IMR-90 (cell line): ENCODE measurements at regions not wholly inside any gene's neighbourhood (a gene's known extent, or its start where the extent isn't known, plus 50 kb on each side); places are given as distances from the start of the nearest gene placed in this dataset.

ENCODE experiments used
- ATAC-seq: fragments of 200-7000 bp; cut with Tn5 transposase; 2 replicates; pipeline ENCODE4 v1.9.1; 2020; ENCODE audit warnings: low read depth, mild to moderate bottlenecking, moderate library complexity
- BruUV-seq: library from RNA; stranded (reverse); fragments of 400-500 nt; replicated peaks from 2 replicates; lab custom pipeline; 2021; lab: Mats Ljungman, UMichigan
- CTCF ChIA-PET: fragments of 300-600 bp; formaldehyde crosslinking; extraction: SDS; loops from one replicate; lab custom pipeline; 2021; ENCODE audit warnings: antibody characterized with exemption; lab: Yijun Ruan, JAX
- POLR2A ChIA-PET: fragments of 300-600 bp; sonication (Branson Sonifier 250); formaldehyde crosslinking; loops from one replicate; lab custom pipeline; 2022; ENCODE audit warnings: antibody characterized with exemption; ENCODE audit not compliant: unreplicated experiment; lab: Charles Lee
- DNase-seq: peaks from one replicate; pipeline ENCODE4 v3.0.0; 2013
- H2AFZ ChIP-seq: replicated peaks from 2 replicates; pipeline ENCODE3; 2013; ENCODE audit warnings: low read length, mild to moderate bottlenecking; ENCODE audit not compliant: poor library complexity
- H2AK5ac ChIP-seq: 2 replicates; pipeline ENCODE4 v1.6.1; 2013; ENCODE audit warnings: low read depth, low read length, inconsistent platforms
- H2AK9ac ChIP-seq: replicated peaks from 2 replicates; pipeline ENCODE3; 2013; ENCODE audit warnings: mild to moderate bottlenecking, low read depth, low read length, moderate library complexity; ENCODE audit not compliant: poor library complexity
- H2BK120ac ChIP-seq: 2 replicates; pipeline ENCODE4 v1.6.1; 2013; ENCODE audit warnings: low read depth, low read length, inconsistent platforms
- H2BK15ac ChIP-seq: 3 replicates; pipeline ENCODE4 v1.6.1; 2013; ENCODE audit warnings: low read depth, low read length, inconsistent platforms
- H2BK20ac ChIP-seq: 2 replicates; pipeline ENCODE4 v1.6.1; 2013; ENCODE audit warnings: low read depth, mild to moderate bottlenecking, inconsistent platforms, low read length, moderate library complexity
- H2BK5ac ChIP-seq: 2 replicates; pipeline ENCODE4 v1.6.1; 2013; ENCODE audit warnings: mild to moderate bottlenecking, low read depth, low read length, inconsistent platforms; ENCODE audit not compliant: poor library complexity, severe bottlenecking
- H3K14ac ChIP-seq: replicated peaks from 2 replicates; pipeline ENCODE4 v1.6.1; 2013; ENCODE audit warnings: low read depth, low read length, inconsistent platforms
- H3K18ac ChIP-seq: 2 replicates; pipeline ENCODE4 v1.6.1; 2013; ENCODE audit warnings: low read depth, low read length, control low read depth
- H3K23ac ChIP-seq: 2 replicates; pipeline ENCODE4 v1.6.1; 2013; ENCODE audit warnings: low read depth, low read length, inconsistent platforms
- H3K27ac ChIP-seq: 2 replicates; pipeline ENCODE4 v1.5.1; 2013; ENCODE audit warnings: mild to moderate bottlenecking, control low read depth, low read length; ENCODE audit not compliant: insufficient read depth
- H3K27me3 ChIP-seq: 2 replicates; pipeline ENCODE4 v1.6.1; 2013; ENCODE audit warnings: low read length; ENCODE audit not compliant: control insufficient read depth, insufficient read depth
- H3K36me3 ChIP-seq: 2 replicates; pipeline ENCODE4 v1.6.1; 2013; ENCODE audit warnings: low read length, mixed read lengths; ENCODE audit not compliant: control insufficient read depth, insufficient read depth
- H3K4ac ChIP-seq: 2 replicates; pipeline ENCODE4 v1.6.1; 2013; ENCODE audit warnings: low read depth, low read length, inconsistent platforms
- H3K4me1 ChIP-seq: 2 replicates; pipeline ENCODE4 v1.6.1; 2013; ENCODE audit warnings: low read length, mixed read lengths; ENCODE audit not compliant: control insufficient read depth, insufficient read depth
- H3K4me2 ChIP-seq: 2 replicates; pipeline ENCODE4 v1.6.1; 2013; ENCODE audit warnings: low read depth, mild to moderate bottlenecking, control low read depth, low read length, moderate library complexity
- H3K4me3 ChIP-seq: 2 replicates; pipeline ENCODE4 v1.5.1; 2013; ENCODE audit warnings: low read depth, mild to moderate bottlenecking, control low read depth, low read length, moderate library complexity; ENCODE audit not compliant: insufficient read depth
- H3K56ac ChIP-seq: 2 replicates; pipeline ENCODE4 v1.6.1; 2013; ENCODE audit warnings: low read length, inconsistent platforms; ENCODE audit not compliant: insufficient read depth; ENCODE audit errors: extremely low read depth
- H3K79me1 ChIP-seq, 2 experiments: 2 replicates each; pipeline ENCODE4 v1.6.1; 2013; ENCODE audit warnings: low read length in 2 of 2, inconsistent platforms in 1 of 2, low read depth in 1 of 2
- H3K9ac ChIP-seq: 2 replicates; pipeline ENCODE4 v1.6.1; 2013; ENCODE audit warnings: low read depth, low read length, control low read depth
- H3K9me1 ChIP-seq: 2 replicates; pipeline ENCODE4 v1.6.1; 2013; ENCODE audit warnings: low read length, inconsistent platforms; ENCODE audit not compliant: insufficient read depth
- H3K9me3 ChIP-seq: 2 replicates; pipeline ENCODE4 v1.6.1; 2013; ENCODE audit warnings: low read length; ENCODE audit not compliant: control insufficient read depth, insufficient read depth
- H4K20me1 ChIP-seq: 2 replicates; pipeline ENCODE4 v1.6.1; 2013; ENCODE audit warnings: low read length, inconsistent platforms; ENCODE audit not compliant: insufficient read depth
- H4K5ac ChIP-seq: 2 replicates; pipeline ENCODE4 v1.6.1; 2013; ENCODE audit warnings: mild to moderate bottlenecking, low read depth, low read length, control low read depth
- H4K8ac ChIP-seq, 2 experiments: 2 replicates each; pipeline ENCODE4 v1.6.1; 2013; ENCODE audit warnings: low read depth in 2 of 2, low read length in 2 of 2, control low read depth in 1 of 2, inconsistent platforms in 1 of 2
- H4K91ac ChIP-seq: 2 replicates; pipeline ENCODE4 v1.6.1; 2013; ENCODE audit warnings: low read depth, low read length, inconsistent platforms; ENCODE audit not compliant: insufficient read depth
- CEBPB ChIP-seq: IDR thresholded peaks from 2 replicates; pipeline ENCODE4 v1.6.1; 2012; ENCODE audit warnings: low read depth, low read length, improper control_type of control experiment
- CHD1 ChIP-seq: IDR thresholded peaks from 2 replicates; pipeline ENCODE4 v1.6.1; 2012; ENCODE audit warnings: low read depth, low read length, improper control_type of control experiment
- ELK1 ChIP-seq: fragments of 150-350 bp; IDR thresholded peaks from 2 replicates; pipeline ENCODE4 v1.6.1; 2016; ENCODE audit warnings: low read depth, mild to moderate bottlenecking, low read length, moderate library complexity, borderline replicate concordance
- FOS ChIP-seq: fragments of 150-350 bp; IDR thresholded peaks from 2 replicates; pipeline ENCODE4 v1.6.1; 2016; ENCODE audit warnings: low read depth, low read length
- POLR2A ChIP-seq: IDR thresholded peaks from 2 replicates; pipeline ENCODE4 v1.6.1; 2012; ENCODE audit warnings: mild to moderate bottlenecking, low read depth, low read length
- RFX5 ChIP-seq: IDR thresholded peaks from 2 replicates; pipeline ENCODE4 v1.8.0; 2012; ENCODE audit warnings: low read depth, mild to moderate bottlenecking, low read length, moderate library complexity
- SMC3 ChIP-seq: fragments of 150-350 bp; IDR thresholded peaks from 2 replicates; pipeline ENCODE4 v1.6.1; 2016; ENCODE audit warnings: low read depth, mild to moderate bottlenecking, antibody characterized with exemption, low read length, moderate library complexity
- WGBS, 2 experiments: methylation state at CpG; one replicate each; pipeline versions ENCODE4 v1.1.5 to v1.1.7; 2013; ENCODE audit warnings: missing lambda C conversion rate in 2 of 2; ENCODE audit not compliant: insufficient read length in 1 of 2; ENCODE audit errors: extremely low coverage in 2 of 2; 5-methylcytosine and 5-hydroxymethylcytosine counted together
- dilution Hi-C: fragments of 300-500 bp; cut with HindIII; formaldehyde crosslinking; loops from one replicate; pipeline ENCODE4 v1.14.3; 2018; ENCODE audit warnings: low sequenced_read_pairs; ENCODE audit not compliant: unreplicated experiment
- in situ Hi-C: fragments of 300-500 bp; cut with MboI; formaldehyde crosslinking; loops from 3 replicates; pipeline ENCODE4 v1.14.3; 2019; ENCODE audit warnings: low sequenced_read_pairs, inconsistent platforms, mixed read lengths
- intact Hi-C: fragments of 100-400 bp; cut with micrococcal nuclease; formaldehyde crosslinking; loops from 2 replicates; pipeline ENCODE4 v1.10.0; 2022

- WGBS, 2 experiments = 82% methylated on average over 3 of the region's 8 CpGs; no CpG with 5 or more reads in 1 of the 2 experiments
- Histone ChIP-seq H2BK5ac (no peak overlapping the region), H3K9ac (no peak overlapping the region), H3K36me3 (no peaks in the 10 kb centered on the region), H2BK15ac (no peak overlapping the region), H3K4me2 (no peak overlapping the region), H3K27ac (no peak overlapping the region), H3K4ac (no peak overlapping the region), H3K18ac (no peak overlapping the region), H3K14ac (no peak overlapping the region), H3K27me3 (no peaks in the 10 kb centered on the region; the same call in none of the 2 replicates), H4K5ac (no peak overlapping the region), H3K79me1 (no peaks in the 10 kb centered on the region), H3K56ac (no peak overlapping the region), H2AK5ac (no peak overlapping the region), H2AFZ (no peak overlapping the region), H3K4me3 (no peak overlapping the region), H2BK20ac (no peak overlapping the region), H3K23ac (no peak overlapping the region), H3K4me1 (no peaks in the 10 kb centered on the region), H3K9me1 (no peaks in the 10 kb centered on the region), H4K8ac (no peak overlapping the region), H3K9me3 (0 out of 2 replicates have a peak, but pooled peaks cover 2% of the 10 kb centered on the region), H2AK9ac (no peak overlapping the region), H4K91ac (no peak overlapping the region), H2BK120ac (no peak overlapping the region), H4K20me1 (no peaks in the 10 kb centered on the region)
- intact Hi-C loops (no loop called here), dilution Hi-C loops (no loop called here), in situ Hi-C loops (no loop called here)
- no TSS peak for BruUV-seq
- ChIA-PET POLR2A (no interaction called here), CTCF (no interaction called here)
- no peak for ATAC-seq
- TF ChIP-seq CHD1 (no peak), RFX5 (no peak), ELK1 (no peak), SMC3 (no peak), CEBPB (no peak), FOS (no peak), POLR2A (no peak)
- DNase-seq = no peak
Measured at GRCh38 chr13:40496035-40496810, 170.2 kb downstream of the FOXO1 start.
